GM12878 (cell line): ENCODE measurements at regions not wholly inside any gene's neighbourhood (a gene's known extent, or its start where the extent isn't known, plus 50 kb on each side); places are given as distances from the start of the nearest gene placed in this dataset.

Source experiments
- ATAC-seq: fragments of 200-7000 bp; cut with Tn5 transposase; 3 replicates; pipeline ENCODE4 v1.9.1; 2020; ENCODE audit warnings: mild to moderate bottlenecking, moderate library complexity
- BruUV-seq: library from RNA; stranded (reverse); fragments of 400-500 nt; replicated peaks from 2 replicates; lab custom pipeline; 2021; lab: Mats Ljungman, UMichigan
- CTCF ChIA-PET: fragments of 300-600 bp; sonication (Branson Sonifier 250); formaldehyde crosslinking; extraction: SDS; loops from one replicate; lab custom pipeline; 2021; ENCODE audit warnings: inconsistent platforms; lab: Yijun Ruan, JAX
- POLR2A ChIA-PET: fragments of 350-600 bp; formaldehyde crosslinking; extraction: SDS; loops from one replicate; lab custom pipeline; 2021; ENCODE audit warnings: inconsistent platforms; lab: Charles Lee
- RAD21 ChIA-PET: fragments of 300-600 bp; sonication (Branson Sonifier 250); formaldehyde crosslinking; loops from one replicate; lab custom pipeline; 2023; ENCODE audit warnings: antibody characterized with exemption; ENCODE audit not compliant: unreplicated experiment; lab: Charles Lee
- SMC1A ChIA-PET: fragments of 300-600 bp; sonication (Branson Sonifier 250); formaldehyde crosslinking; loops from one replicate; lab custom pipeline; 2023; ENCODE audit not compliant: unreplicated experiment, uncharacterized antibody; lab: Charles Lee
- DNase-seq: peaks from one replicate; pipeline ENCODE4 v3.0.0-alpha.2; 2011; ENCODE audit warnings: low read depth, low spot score
- FAIRE-seq: peaks from 3 replicates; lab custom pipeline; 2011; peaks lifted over from hg19 to GRCh38; lab: Jason Lieb, UNC
- H2AFZ ChIP-seq: 2 replicates; pipeline ENCODE4 v1.6.0; 2011; ENCODE audit warnings: low read depth, low read length, control low read depth; ENCODE audit not compliant: control insufficient read depth
- H3K27ac ChIP-seq: 2 replicates; pipeline ENCODE4 v1.5.1; 2011; ENCODE audit warnings: control low read depth; ENCODE audit not compliant: control insufficient read depth, insufficient read depth
- H3K27me3 ChIP-seq, 2 experiments: replicated peaks in 1 of 2; 2 replicates each; pipeline versions ENCODE4 v1.6.0 to v1.6.1; 2011; ENCODE audit warnings: low read length in 1 of 2; ENCODE audit not compliant: control insufficient read depth in 2 of 2, insufficient read depth in 2 of 2
- H3K36me3 ChIP-seq, 2 experiments: 2 replicates each; pipeline ENCODE4 v1.5.1; 2011; ENCODE audit warnings: low read length in 1 of 2; ENCODE audit not compliant: control insufficient read depth in 2 of 2, insufficient read depth in 2 of 2
- H3K4me1 ChIP-seq: 2 replicates; pipeline ENCODE4 v1.6.1; 2011; ENCODE audit warnings: mild to moderate bottlenecking, low read length, moderate library complexity, mixed read lengths; ENCODE audit not compliant: control insufficient read depth, insufficient read depth
- H3K4me2 ChIP-seq: 2 replicates; pipeline ENCODE4 v1.6.0; 2011; ENCODE audit warnings: control low read depth; ENCODE audit not compliant: control insufficient read depth, insufficient read depth
- H3K4me3 ChIP-seq: fragments of 200-600 bp; sonication (generic); 2 replicates; pipeline ENCODE4 v1.5.1; 2016
- H3K79me2 ChIP-seq: 2 replicates; pipeline ENCODE4 v1.6.0; 2011; ENCODE audit warnings: low read length; ENCODE audit not compliant: control insufficient read depth, insufficient read depth
- H3K9ac ChIP-seq: 2 replicates; pipeline ENCODE4 v1.8.0; 2011; ENCODE audit warnings: low read length, control low read depth, mixed read lengths; ENCODE audit not compliant: control insufficient read depth, insufficient read depth
- H3K9me3 ChIP-seq: replicated peaks from 3 replicates; pipeline ENCODE4 v1.5.1; 2011; ENCODE audit warnings: mild to moderate bottlenecking, low read length; ENCODE audit not compliant: control insufficient read depth, insufficient read depth
- H4K20me1 ChIP-seq: 2 replicates; pipeline ENCODE4 v1.6.0; 2011; ENCODE audit not compliant: control insufficient read depth, insufficient read depth
- ATF7 ChIP-seq: fragments of 450-650 bp; IDR thresholded peaks from 2 replicates; pipeline ENCODE4 v1.6.1; 2016; ENCODE audit warnings: low read depth, mild to moderate bottlenecking
- BCL11A ChIP-seq: IDR thresholded peaks from 2 replicates; pipeline ENCODE4 v1.6.1; 2011; ENCODE audit warnings: low read depth, low read length
- ESRRA ChIP-seq: IDR thresholded peaks from 2 replicates; pipeline ENCODE4 v1.6.1; 2012; ENCODE audit warnings: mild to moderate bottlenecking, low read length, improper control_type of control experiment
- FOXM1 ChIP-seq: IDR thresholded peaks from 2 replicates; pipeline ENCODE4 v1.6.1; 2012; ENCODE audit warnings: low read depth, mild to moderate bottlenecking, inconsistent platforms, low read length, moderate library complexity
- HDAC2 ChIP-seq: fragments of 200-600 bp; sonication (generic); IDR thresholded peaks from 2 replicates; pipeline ENCODE4 v1.6.1; 2017
- KDM1A ChIP-seq: fragments of 200-600 bp; sonication (generic); IDR thresholded peaks from 2 replicates; pipeline ENCODE4 v1.6.1; 2016; ENCODE audit warnings: borderline replicate concordance
- MEF2A ChIP-seq: IDR thresholded peaks from 2 replicates; pipeline ENCODE4 v1.6.1; 2011; ENCODE audit warnings: low read depth, mild to moderate bottlenecking, low read length, moderate library complexity; ENCODE audit not compliant: insufficient read depth
- MYB ChIP-seq: fragments of 150-350 bp; IDR thresholded peaks from 2 replicates; pipeline ENCODE4 v1.6.1; 2014; ENCODE audit warnings: mild to moderate bottlenecking, low read depth, low read length, borderline replicate concordance
- NBN ChIP-seq: fragments of 450-650 bp; IDR thresholded peaks from 2 replicates; pipeline ENCODE4 v1.6.1; 2016
- POLR2A ChIP-seq: IDR thresholded peaks from 2 replicates; pipeline ENCODE4 v1.6.1; 2011; ENCODE audit warnings: low read depth, mild to moderate bottlenecking, low read length
- RAD51 ChIP-seq: fragments of 450-650 bp; IDR thresholded peaks from 2 replicates; pipeline ENCODE4 v1.6.1; 2016; ENCODE audit warnings: moderate library complexity, mild to moderate bottlenecking, inconsistent platforms
- RELA ChIP-seq: fragments of 450-650 bp; IDR thresholded peaks from 2 replicates; pipeline ENCODE4 v1.8.0; 2014; ENCODE audit warnings: borderline replicate concordance; ENCODE audit not compliant: partially characterized antibody
- SPI1 ChIP-seq: IDR thresholded peaks from 2 replicates; pipeline ENCODE4 v1.6.1; 2011; ENCODE audit warnings: low read depth, mild to moderate bottlenecking, low read length, moderate library complexity, borderline replicate concordance; ENCODE audit not compliant: insufficient read depth
- STAT3 ChIP-seq: IDR thresholded peaks from 2 replicates; pipeline ENCODE4 v1.6.1; 2011; ENCODE audit warnings: low read depth, low read length, improper control_type of control experiment
- YBX1 ChIP-seq: fragments of 450-650 bp; IDR thresholded peaks from 2 replicates; pipeline ENCODE4 v1.6.1; 2016; ENCODE audit warnings: antibody characterized with exemption
- WGBS: methylation state at CpG from one replicate; pipeline ENCODE4 v1.1.6; 2016; ENCODE audit warnings: low lambda C conversion rate; ENCODE audit not compliant: insufficient replicate concordance, insufficient coverage; ENCODE audit errors: missing lambda C conversion rate; 5-methylcytosine and 5-hydroxymethylcytosine counted together
- in situ Hi-C: fragments of 300-500 bp; cut with MboI; formaldehyde crosslinking; loops from 9 replicates; pipeline ENCODE4 v1.14.3; 2018; ENCODE audit warnings: mixed read lengths
- intact Hi-C: fragments of 100-400 bp; cut with micrococcal nuclease; formaldehyde crosslinking; loops from one replicate; pipeline ENCODE4 v1.14.2; 2022; ENCODE audit not compliant: unreplicated experiment
- TF ChIP-seq, protein P1 (sequence below): IDR thresholded peaks from 2 replicates; pipeline ENCODE4 v1.6.1; 2011; ENCODE audit warnings: borderline replicate concordance, low read depth, mild to moderate bottlenecking, moderate library complexity, mixed read lengths, low read length; ENCODE audit not compliant: insufficient read depth; ENCODE audit errors: extremely low read length

DNA sequence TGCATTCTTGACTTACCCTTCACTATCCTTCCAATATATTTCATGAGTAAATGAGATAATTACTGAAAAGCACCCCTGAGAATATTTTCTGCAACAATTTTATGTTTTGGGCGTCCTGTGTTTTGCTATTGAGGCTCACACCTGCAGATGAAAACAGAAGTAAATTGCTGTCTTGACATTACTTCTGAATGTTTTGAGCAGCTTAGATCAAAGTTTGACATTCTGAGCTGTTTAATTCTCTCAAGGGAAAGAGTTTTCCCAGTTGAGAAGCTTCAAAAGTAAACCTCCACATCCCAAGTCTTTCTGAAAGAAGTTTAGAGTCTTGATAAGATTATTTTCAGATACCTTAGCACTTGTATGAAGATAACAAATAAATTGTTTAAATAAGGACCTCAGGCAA is 1667.2 kb upstream of the SLC10A2 start:
- Histone ChIP-seq H3K36me3 (no peaks in the 10 kb centered on the region), H3K4me2 (no peak overlapping the region), H3K4me3 (no peak overlapping the region), H3K27me3 (no peaks in the 10 kb centered on the region), H3K27ac (no peak overlapping the region), H2AFZ (no peak overlapping the region), H4K20me1 (no peaks in the 10 kb centered on the region), H3K9ac (no peak overlapping the region)
- SMC1A ChIA-PET, result no interaction called here
- WGBS, result 46% methylated on average over 1 of the region's 1 CpG
- DNase-seq (no peak), FAIRE-seq (no peak), ATAC-seq (no peak)
- intact Hi-C loops (no loop called here), in situ Hi-C loops (no loop called here)
- RAD21 ChIA-PET, result no interaction called here
- no TSS peak for BruUV-seq
- TF ChIP-seq POLR2A, result no peak
- TF ChIP-seq ATF7, result no peak
- TF ChIP-seq BCL11A, result no peak
- no peak for TF ChIP-seq KDM1A
- no peak for TF ChIP-seq MYB
- TF ChIP-seq NBN, result no peak
- TF ChIP-seq STAT3, result no peak
- TF ChIP-seq FOXM1, result no peak
- no peak for TF ChIP-seq SPI1
- no peak for TF ChIP-seq ESRRA
- no peak for TF ChIP-seq RELA
- TF ChIP-seq, protein P1, sequence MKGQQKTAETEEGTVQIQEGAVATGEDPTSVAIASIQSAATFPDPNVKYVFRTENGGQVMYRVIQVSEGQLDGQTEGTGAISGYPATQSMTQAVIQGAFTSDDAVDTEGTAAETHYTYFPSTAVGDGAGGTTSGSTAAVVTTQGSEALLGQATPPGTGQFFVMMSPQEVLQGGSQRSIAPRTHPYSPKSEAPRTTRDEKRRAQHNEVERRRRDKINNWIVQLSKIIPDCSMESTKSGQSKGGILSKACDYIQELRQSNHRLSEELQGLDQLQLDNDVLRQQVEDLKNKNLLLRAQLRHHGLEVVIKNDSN, result no peak
- no peak for TF ChIP-seq HDAC2
- TF ChIP-seq MEF2A, result no peak
- no peak for TF ChIP-seq YBX1
- TF ChIP-seq RAD51, result no peak
- TF ChIP-seq, all 136 proteins: peak for 0
- CTCF ChIA-PET, result no interaction called here
- no peaks in the 10 kb centered on the region for H3K79me2 ChIP-seq
- no peaks in the 10 kb centered on the region for H3K9me3 ChIP-seq
- H3K4me1 ChIP-seq, result no peaks in the 10 kb centered on the region
- POLR2A ChIA-PET, result no interaction called here
